Cardiac fibroblast (primary cell): ENCODE measurements at regions not wholly inside any gene's neighbourhood (a gene's known extent, or its start where the extent isn't known, plus 50 kb on each side); places are given as distances from the start of the nearest gene placed in this dataset.
A peak's percentile ranks its signal among the peaks of the same experiment; 100 is the strongest.

ENCODE experiments used
- DNase-seq, 2 donors: peaks; one replicate each; pipeline versions ENCODE4 v3.0.0 to v3.0.0-alpha.2; 2010; ENCODE audit warnings: low read depth in 2 of 2
- H3K4me3 ChIP-seq, 2 donors: replicated peaks in 1 of 2; 1 replicate in 1 of 2; 2 replicates in 1 of 2; pipeline ENCODE4 v1.5.1; 2011; ENCODE audit warnings: low read depth in 2 of 2, low read length in 2 of 2, mild to moderate bottlenecking in 2 of 2, moderate library complexity in 1 of 2
- CTCF ChIP-seq: IDR thresholded peaks from one replicate; pipeline ENCODE4 v1.5.1; 2011; ENCODE audit warnings: low read depth, mild to moderate bottlenecking, low read length, inconsistent platforms

- peak in 1 of 2 donors; percentile 13 for DNase-seq
- no peak for TF ChIP-seq CTCF
- H3K4me3 ChIP-seq: no peak overlapping the region
These were observed 299.7 kb downstream of the CDCA7 start for GRCh38 chr2:173654161-173654895.

GRCh38 chr2:173654896-173655265, 300.2 kb downstream of the CDCA7 start:
- DNase-seq: no peak
- TF ChIP-seq CTCF: no peak
- H3K4me3 ChIP-seq: no peak overlapping the region

GRCh38 chr2:173656086-173656485, 301.4 kb downstream of the CDCA7 start:
- no peak overlapping the region for H3K4me3 ChIP-seq
- DNase-seq: peak; percentile 28 to 35
- TF ChIP-seq CTCF: no peak

GRCh38 chr2:173657996-173658717, 303.5 kb downstream of the CDCA7 start:
- TF ChIP-seq CTCF: no peak
- peak; percentile 89 to 97 for DNase-seq
- no peak overlapping the region for H3K4me3 ChIP-seq

- no peak overlapping the region for H3K4me3 ChIP-seq
- DNase-seq: peak; percentile 25 to 53
- no peak for TF ChIP-seq CTCF
These were observed 304.3 kb downstream of the CDCA7 start for GRCh38 chr2:173658946-173659371.

- no peak for DNase-seq
- no peak overlapping the region for H3K4me3 ChIP-seq
- no peak for TF ChIP-seq CTCF
These were observed 304.8 kb downstream of the CDCA7 start for GRCh38 chr2:173659509-173659908.

- no peak overlapping the region for H3K4me3 ChIP-seq
- no peak for DNase-seq
- TF ChIP-seq CTCF: no peak
These were observed 303.6 kb downstream of the SP3 start for GRCh38 chr2:173661586-173661985.
